Calu3 (cell line): ENCODE measurements at regions not wholly inside any gene's neighbourhood (a gene's known extent, or its start where the extent isn't known, plus 50 kb on each side); places are given as distances from the start of the nearest gene placed in this dataset.

Source experiments
- BruUV-seq: library from RNA; stranded (reverse); fragments of 400-500 nt; replicated peaks from 2 replicates; lab custom pipeline; 2021; lab: Mats Ljungman, UMichigan
- CTCF ChIA-PET: fragments of 300-600 bp; sonication (Branson Sonifier 250); formaldehyde crosslinking; loops from one replicate; lab custom pipeline; 2022; ENCODE audit warnings: antibody characterized with exemption; lab: Charles Lee
- DNase-seq: peaks from one replicate; pipeline ENCODE4 v3.0.0; 2022
- H3K27ac Mint-ChIP-seq: one replicate; pipeline ENCODE4 v1.8.0; 2022; ENCODE audit warnings: mixed read lengths; ENCODE audit not compliant: unreplicated experiment
- H3K27me3 Mint-ChIP-seq: one replicate; pipeline ENCODE4 v1.8.0; 2022; ENCODE audit warnings: mixed read lengths; ENCODE audit not compliant: unreplicated experiment
- H3K36me3 Mint-ChIP-seq: one replicate; pipeline ENCODE4 v1.8.0; 2022; ENCODE audit warnings: mild to moderate bottlenecking, moderate library complexity, mixed read lengths; ENCODE audit not compliant: insufficient read depth, unreplicated experiment
- H3K4me1 Mint-ChIP-seq: one replicate; pipeline ENCODE4 v1.8.0; 2022; ENCODE audit warnings: mild to moderate bottlenecking, low read depth, mixed read lengths; ENCODE audit not compliant: unreplicated experiment
- H3K4me3 Mint-ChIP-seq: one replicate; pipeline ENCODE4 v1.8.0; 2022; ENCODE audit warnings: mild to moderate bottlenecking, low read depth, moderate library complexity, mixed read lengths; ENCODE audit not compliant: unreplicated experiment
- H3K9me3 Mint-ChIP-seq: one replicate; pipeline ENCODE4 v1.8.0; 2022; ENCODE audit warnings: low read depth, mixed read lengths; ENCODE audit not compliant: unreplicated experiment
- intact Hi-C: fragments of 100-400 bp; cut with micrococcal nuclease; formaldehyde crosslinking; loops from one replicate; pipeline ENCODE4 v1.10.0; 2022; ENCODE audit not compliant: unreplicated experiment
- TF ChIP-seq, protein P1 (sequence below): fragments of 200-600 bp; IDR thresholded peaks from one replicate; pipeline ENCODE4 v1.8.0; 2022; ENCODE audit warnings: antibody characterized with exemption; ENCODE audit not compliant: unreplicated experiment

DNA sequence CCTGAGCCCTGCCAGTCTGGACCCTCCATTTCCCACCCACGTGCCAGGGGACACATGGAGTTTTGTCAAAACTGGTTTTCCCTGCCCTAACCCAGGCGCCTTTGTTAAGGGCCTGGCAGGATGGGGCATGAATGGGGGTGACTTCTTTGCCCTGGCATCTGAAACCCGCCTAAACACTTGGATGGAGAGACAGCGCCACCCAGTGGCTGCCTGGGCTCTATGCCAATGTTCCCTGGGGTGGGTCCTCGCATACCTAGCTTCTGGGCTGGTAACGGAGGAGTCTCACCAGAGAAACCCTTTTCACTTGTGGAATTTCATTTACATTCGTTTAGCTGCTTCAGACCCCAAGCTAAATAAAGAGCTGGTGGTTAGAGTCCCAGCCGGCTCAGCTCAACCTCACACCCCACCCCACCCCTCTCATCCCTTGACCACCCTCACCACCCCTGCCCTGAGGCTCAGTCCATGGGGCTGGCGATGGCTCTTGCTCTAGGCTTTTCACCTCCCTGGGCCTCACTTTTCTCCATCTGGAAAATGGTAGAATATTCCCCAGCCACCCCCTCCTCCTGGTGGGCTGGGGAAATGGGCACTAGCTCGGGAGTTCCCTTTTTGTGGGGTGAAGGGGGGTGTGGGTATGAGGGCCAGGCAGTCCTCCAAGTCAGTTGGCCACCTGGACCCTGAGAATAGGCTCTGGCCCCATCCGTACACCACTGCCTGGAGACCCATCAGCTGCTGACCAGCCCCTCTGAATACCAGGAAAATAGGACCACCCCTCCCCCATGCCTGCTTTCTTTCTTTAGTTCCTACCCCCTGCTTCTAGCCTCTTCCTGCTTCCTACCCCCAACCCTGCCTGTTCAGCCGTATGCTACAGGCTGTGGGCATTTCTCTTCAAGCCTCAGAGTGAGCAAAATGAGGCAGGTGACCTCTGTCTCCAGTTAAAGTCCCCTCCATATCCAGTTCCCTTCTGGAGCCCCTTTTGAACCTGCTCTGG, 57.1 kb upstream of the PJA1 start:
- TF ChIP-seq, protein P1, sequence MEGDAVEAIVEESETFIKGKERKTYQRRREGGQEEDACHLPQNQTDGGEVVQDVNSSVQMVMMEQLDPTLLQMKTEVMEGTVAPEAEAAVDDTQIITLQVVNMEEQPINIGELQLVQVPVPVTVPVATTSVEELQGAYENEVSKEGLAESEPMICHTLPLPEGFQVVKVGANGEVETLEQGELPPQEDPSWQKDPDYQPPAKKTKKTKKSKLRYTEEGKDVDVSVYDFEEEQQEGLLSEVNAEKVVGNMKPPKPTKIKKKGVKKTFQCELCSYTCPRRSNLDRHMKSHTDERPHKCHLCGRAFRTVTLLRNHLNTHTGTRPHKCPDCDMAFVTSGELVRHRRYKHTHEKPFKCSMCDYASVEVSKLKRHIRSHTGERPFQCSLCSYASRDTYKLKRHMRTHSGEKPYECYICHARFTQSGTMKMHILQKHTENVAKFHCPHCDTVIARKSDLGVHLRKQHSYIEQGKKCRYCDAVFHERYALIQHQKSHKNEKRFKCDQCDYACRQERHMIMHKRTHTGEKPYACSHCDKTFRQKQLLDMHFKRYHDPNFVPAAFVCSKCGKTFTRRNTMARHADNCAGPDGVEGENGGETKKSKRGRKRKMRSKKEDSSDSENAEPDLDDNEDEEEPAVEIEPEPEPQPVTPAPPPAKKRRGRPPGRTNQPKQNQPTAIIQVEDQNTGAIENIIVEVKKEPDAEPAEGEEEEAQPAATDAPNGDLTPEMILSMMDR = peak; percentile 76
- no peaks in the 10 kb centered on the region for H3K27me3 Mint-ChIP-seq
- H3K36me3 Mint-ChIP-seq = no peaks in the 10 kb centered on the region
- no peaks in the 10 kb centered on the region for H3K4me1 Mint-ChIP-seq
- intact Hi-C loops = loop anchor here (1.0 to 5.0 kb wide), 4 partner anchors 60 to 394 kb away; no protein-coding TSS in a partner anchor
- no peaks in the 10 kb centered on the region for H3K9me3 Mint-ChIP-seq
- H3K4me3 Mint-ChIP-seq = no peak overlapping the region
- DNase-seq = peak; percentile 79
- no TSS peak for BruUV-seq
- CTCF ChIA-PET = interaction anchor here (1.1 to 2.4 kb wide), 6 partner anchors 88 to 406 kb away, joined by 3 to 18 read pairs (median 8); partner anchors contain the start of gene EFNB1
- H3K27ac Mint-ChIP-seq = no peak overlapping the region

DNA sequence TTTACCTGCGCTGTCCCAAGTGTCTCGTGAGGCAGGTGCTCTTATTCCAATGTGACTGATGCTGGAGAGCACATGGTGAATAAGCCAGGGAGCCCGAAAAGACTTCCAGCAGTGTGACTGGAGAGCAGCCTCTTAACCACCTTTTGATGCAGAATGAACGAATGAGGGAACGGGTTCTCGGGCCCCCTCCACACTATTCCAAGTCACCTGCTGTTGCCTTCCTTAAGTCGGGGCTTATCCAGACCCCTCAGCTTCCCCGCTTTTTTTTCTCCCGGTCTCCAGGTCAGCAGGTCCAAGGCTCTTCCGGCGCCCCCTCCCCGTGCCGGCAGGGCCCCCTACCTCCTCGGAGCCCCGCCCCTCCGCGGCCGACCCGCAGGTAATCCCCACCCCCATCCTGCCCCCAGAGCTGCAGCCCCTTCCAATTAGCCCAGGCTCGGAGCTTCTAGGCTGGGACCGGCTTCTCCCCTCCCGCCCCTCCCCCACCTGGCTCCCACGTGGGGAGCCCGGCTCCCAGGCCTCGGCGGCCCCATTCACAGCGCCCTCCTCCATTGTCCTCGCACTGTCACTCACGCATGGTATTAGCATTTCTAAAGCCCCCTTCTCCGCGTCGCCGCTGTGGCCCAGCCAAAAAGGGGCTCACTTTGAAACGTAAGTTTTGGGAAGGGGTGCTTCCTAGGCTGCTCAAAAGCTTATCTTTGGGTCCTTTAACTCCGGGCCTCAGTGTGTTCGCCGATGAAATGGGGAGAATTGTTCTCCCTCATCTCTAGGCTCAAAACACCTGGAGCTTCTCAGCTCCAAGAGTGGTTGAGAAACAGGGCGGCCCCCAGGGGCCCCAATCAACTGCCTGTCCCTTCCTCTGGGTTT, 56.2 kb upstream of the PJA1 start:
- no peak for DNase-seq
- no peaks in the 10 kb centered on the region for H3K36me3 Mint-ChIP-seq
- H3K9me3 Mint-ChIP-seq = no peaks in the 10 kb centered on the region
- no peaks in the 10 kb centered on the region for H3K4me1 Mint-ChIP-seq
- CTCF ChIA-PET = interaction anchor here (0.6 to 2.4 kb wide), 7 partner anchors 87 to 1268 kb away, joined by 3 to 18 read pairs (median 4); partner anchors contain the start of gene EFNB1
- no peak overlapping the region for H3K4me3 Mint-ChIP-seq
- no peak overlapping the region for H3K27ac Mint-ChIP-seq
- intact Hi-C loops = loop anchor here (1.0 to 5.0 kb wide), 4 partner anchors 61 to 393 kb away; no protein-coding TSS in a partner anchor
- no peaks in the 10 kb centered on the region for H3K27me3 Mint-ChIP-seq
- no TSS peak for BruUV-seq
- TF ChIP-seq, protein P1 = no peak

DNA sequence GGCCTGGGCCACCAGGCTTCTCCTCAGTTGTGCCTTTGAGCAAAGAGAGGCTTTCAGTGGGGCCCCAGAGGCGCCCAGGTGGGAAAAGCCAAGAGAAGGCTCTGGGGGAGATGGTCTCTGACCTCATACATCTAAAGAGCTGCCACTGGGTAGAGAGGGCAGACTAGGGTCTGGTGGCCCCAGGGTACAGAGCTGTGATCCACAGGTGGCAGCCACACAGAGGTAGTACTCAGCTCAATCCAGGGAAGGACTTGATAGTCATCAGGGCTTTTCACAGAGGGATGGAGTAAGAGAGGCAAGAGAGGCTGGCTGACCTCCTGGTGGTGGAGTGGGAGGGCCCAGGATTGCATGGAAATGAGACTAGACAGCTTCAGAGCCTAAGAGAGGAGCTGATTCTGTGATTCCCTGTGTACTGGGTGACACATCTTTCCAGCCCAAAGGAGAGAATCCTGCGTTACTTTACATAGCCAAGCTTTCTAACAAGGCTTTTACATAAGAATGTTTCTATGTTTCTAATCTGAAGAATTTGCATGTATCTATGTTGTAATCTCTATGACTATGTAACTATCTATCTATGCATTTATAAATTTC, 53.2 kb upstream of the PJA1 start:
- no TSS peak for BruUV-seq
- CTCF ChIA-PET = interaction anchor here (0.7 kb wide), 1 partner anchor 485 kb away, joined by 3 read pairs; no protein-coding TSS in a partner anchor
- H3K4me3 Mint-ChIP-seq = no peak overlapping the region
- TF ChIP-seq, protein P1 = no peak
- no peaks in the 10 kb centered on the region for H3K9me3 Mint-ChIP-seq
- no peaks in the 10 kb centered on the region for H3K4me1 Mint-ChIP-seq
- no peak overlapping the region for H3K27ac Mint-ChIP-seq
- H3K36me3 Mint-ChIP-seq = no peaks in the 10 kb centered on the region
- no peaks in the 10 kb centered on the region for H3K27me3 Mint-ChIP-seq
- DNase-seq = no peak
- intact Hi-C loops = no loop called here

DNA sequence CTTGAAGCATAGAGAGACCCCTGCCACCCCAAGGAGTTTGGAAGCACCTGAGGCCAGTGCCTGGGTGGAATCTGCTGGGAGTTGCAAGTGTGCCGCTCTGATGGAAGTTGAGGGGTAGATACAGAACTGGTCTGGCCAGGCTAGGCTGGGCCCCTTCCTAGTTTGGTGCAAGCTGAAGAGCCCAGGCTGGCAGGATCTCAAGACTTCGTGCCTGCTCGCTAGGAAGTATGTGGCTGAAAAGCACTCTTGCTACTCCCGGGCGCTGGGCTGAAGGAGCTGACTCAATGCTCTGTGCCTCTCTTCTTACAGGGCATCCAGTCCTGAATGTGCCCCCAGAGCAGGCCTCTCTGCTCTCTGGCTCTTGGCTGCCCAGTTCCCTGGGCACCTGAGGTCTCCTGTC, 51.7 kb upstream of the PJA1 start:
- Mint-ChIP-seq H3K27ac (no peak overlapping the region), H3K9me3 (no peaks in the 10 kb centered on the region), H3K36me3 (no peaks in the 10 kb centered on the region), H3K27me3 (no peaks in the 10 kb centered on the region), H3K4me1 (no peaks in the 10 kb centered on the region), H3K4me3 (no peak overlapping the region)
- TF ChIP-seq, protein P1 = no peak
- CTCF ChIA-PET = no interaction called here
- no TSS peak for BruUV-seq
- DNase-seq = no peak
- intact Hi-C loops = no loop called here
